Fibroblast of mammary gland (primary cell): ENCODE measurements at regions not wholly inside any gene's neighbourhood (a gene's known extent, or its start where the extent isn't known, plus 50 kb on each side); places are given as distances from the start of the nearest gene placed in this dataset.

Experiments
- DNase-seq: peaks from one replicate; pipeline ENCODE4 v3.0.0-alpha.2; 2010; ENCODE audit warnings: low read depth
- H3K4me3 ChIP-seq: 2 replicates; pipeline ENCODE4 v1.5.1; 2011; ENCODE audit warnings: low read depth, mild to moderate bottlenecking, low read length, moderate library complexity; ENCODE audit not compliant: control insufficient read depth
- TF ChIP-seq, protein P1 (sequence below): conservative IDR thresholded peaks from 2 replicates; pipeline ENCODE4 v1.5.1; 2011; ENCODE audit warnings: low read depth, low read length, inconsistent platforms; ENCODE audit not compliant: control insufficient read depth, insufficient read depth

GRCh38 chr12:13801543-13801942 is 179.9 kb downstream of the GRIN2B start:
- no peak for DNase-seq
- no peak overlapping the region for H3K4me3 ChIP-seq
- TF ChIP-seq, protein P1, sequence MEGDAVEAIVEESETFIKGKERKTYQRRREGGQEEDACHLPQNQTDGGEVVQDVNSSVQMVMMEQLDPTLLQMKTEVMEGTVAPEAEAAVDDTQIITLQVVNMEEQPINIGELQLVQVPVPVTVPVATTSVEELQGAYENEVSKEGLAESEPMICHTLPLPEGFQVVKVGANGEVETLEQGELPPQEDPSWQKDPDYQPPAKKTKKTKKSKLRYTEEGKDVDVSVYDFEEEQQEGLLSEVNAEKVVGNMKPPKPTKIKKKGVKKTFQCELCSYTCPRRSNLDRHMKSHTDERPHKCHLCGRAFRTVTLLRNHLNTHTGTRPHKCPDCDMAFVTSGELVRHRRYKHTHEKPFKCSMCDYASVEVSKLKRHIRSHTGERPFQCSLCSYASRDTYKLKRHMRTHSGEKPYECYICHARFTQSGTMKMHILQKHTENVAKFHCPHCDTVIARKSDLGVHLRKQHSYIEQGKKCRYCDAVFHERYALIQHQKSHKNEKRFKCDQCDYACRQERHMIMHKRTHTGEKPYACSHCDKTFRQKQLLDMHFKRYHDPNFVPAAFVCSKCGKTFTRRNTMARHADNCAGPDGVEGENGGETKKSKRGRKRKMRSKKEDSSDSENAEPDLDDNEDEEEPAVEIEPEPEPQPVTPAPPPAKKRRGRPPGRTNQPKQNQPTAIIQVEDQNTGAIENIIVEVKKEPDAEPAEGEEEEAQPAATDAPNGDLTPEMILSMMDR = no peak

DNA sequence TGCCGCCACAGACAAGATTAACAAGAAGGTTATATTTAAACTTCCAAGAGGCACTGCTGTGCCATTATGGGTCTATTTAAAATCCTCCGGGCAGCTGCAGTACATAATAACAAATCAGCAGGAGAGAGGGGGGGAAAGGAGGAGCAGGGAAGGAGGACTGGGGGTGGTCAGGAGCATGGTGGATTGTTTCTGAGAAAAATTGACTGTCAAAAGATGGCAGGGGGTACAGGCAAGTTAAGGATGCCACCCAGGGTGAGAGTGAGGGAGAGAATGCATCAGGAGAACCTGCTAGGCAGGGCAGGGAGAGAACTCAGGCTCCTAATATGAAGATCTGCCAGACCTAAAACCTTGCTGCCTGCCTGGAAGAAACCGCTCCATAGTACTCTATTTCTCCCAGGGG is 181.8 kb downstream of the GRIN2B start:
- DNase-seq = no peak
- H3K4me3 ChIP-seq = no peak overlapping the region
- TF ChIP-seq, protein P1 = no peak

DNA sequence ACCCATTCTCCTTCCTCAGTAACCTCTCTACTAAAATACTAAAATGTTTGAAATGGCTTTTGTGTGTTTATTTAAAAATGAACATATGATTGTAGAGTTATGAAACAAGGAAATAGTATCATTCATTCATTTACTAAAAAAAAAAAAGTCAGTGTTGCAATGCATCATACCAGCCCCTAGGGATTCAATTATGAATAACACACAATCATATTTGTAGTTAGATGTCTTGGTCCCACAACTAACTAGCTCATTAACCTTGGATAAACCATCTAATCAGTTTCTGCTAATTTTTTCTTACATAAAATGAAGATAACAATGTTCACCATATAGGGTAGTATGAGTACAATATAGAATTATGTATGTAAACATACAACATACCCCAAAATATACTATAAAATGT is 183.2 kb downstream of the GRIN2B start:
- DNase-seq = no peak
- TF ChIP-seq, protein P1 = no peak
- no peak overlapping the region for H3K4me3 ChIP-seq

DNA sequence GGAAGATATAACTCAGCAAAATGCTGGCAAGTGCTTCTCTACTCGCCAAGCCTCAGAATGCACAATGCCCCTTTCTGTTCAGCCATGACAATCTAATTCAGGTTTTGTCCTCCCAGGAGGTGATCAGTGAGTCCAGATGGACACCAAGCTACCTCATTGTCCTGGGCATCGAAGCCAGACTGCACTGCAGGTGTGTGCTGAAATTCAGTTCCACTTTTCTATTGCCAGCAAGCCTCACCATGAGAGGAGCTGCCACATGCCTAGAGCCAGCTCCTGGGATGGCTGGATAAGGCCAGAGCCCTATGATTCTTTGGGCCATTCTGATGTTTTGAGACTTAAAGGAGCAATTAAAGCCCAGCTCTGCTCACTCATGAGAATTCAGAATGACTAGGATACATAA is 186.7 kb downstream of the GRIN2B start:
- TF ChIP-seq, protein P1 = no peak
- no peak for DNase-seq
- no peak overlapping the region for H3K4me3 ChIP-seq

GRCh38 chr12:13790317-13790716 is 191.1 kb downstream of the GRIN2B start:
- TF ChIP-seq, protein P1 = no peak
- DNase-seq = no peak
- no peak overlapping the region for H3K4me3 ChIP-seq

DNA sequence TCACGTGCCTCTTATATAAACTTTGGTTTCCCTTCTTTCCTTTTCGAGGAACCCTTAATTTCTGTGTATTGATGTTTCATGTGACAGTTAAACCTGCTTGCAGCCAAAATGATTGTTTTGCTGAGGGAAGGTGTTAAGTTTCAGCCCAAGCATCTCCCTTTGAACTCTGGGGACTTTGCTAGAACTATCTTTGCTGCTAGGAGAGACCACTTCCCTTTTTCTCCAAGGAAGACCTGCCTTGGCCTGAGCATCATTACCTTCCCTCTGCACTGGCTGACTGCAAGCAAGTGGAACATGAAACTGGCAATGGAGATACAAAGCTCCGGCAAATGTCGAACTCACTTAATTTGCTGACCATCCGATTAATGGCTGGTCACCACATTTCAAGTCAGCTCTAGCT is 192.8 kb downstream of the GRIN2B start:
- no peak for DNase-seq
- TF ChIP-seq, protein P1 = no peak

GRCh38 chr12:13786646-13787045 is 194.8 kb downstream of the GRIN2B start:
- TF ChIP-seq, protein P1 = no peak
- no peak overlapping the region for H3K4me3 ChIP-seq
- DNase-seq = no peak

More for the DNA sequence above, 192.8 kb downstream of the GRIN2B start:
- H3K4me3 ChIP-seq = no peak overlapping the region
